Neural cell (in vitro differentiated cells): ENCODE measurements at regions not wholly inside any gene's neighbourhood (a gene's known extent, or its start where the extent isn't known, plus 50 kb on each side); places are given as distances from the start of the nearest gene placed in this dataset.

Experiments
- H2AFZ ChIP-seq: fragments of 200-600, 300-800 bp; sonication (generic), shearing (Covaris generic); 2 replicates; pipeline ENCODE4 v1.6.0; 2014; ENCODE audit warnings: low read depth, mild to moderate bottlenecking, antibody characterized with exemption, low read length, moderate library complexity
- H3F3A ChIP-seq: fragments of 200-600 bp; shearing (Covaris generic); 2 replicates; pipeline ENCODE4 v1.6.1; 2016; ENCODE audit warnings: mild to moderate bottlenecking, moderate library complexity, mixed read lengths, antibody characterized with exemption, low read length; ENCODE audit not compliant: insufficient read depth, poor library complexity, severe bottlenecking
- H3K27ac ChIP-seq: fragments of 200-600, 300-800 bp; sonication (generic), shearing (Covaris generic); 2 replicates; pipeline ENCODE4 v1.5.1; 2014; ENCODE audit warnings: mild to moderate bottlenecking, low read length, moderate library complexity
- H3K27me3 ChIP-seq: fragments of 300-800, 200-600 bp; sonication (generic), shearing (Covaris generic); 2 replicates; pipeline ENCODE4 v1.6.0; 2014; ENCODE audit warnings: mild to moderate bottlenecking, low read depth, low read length, moderate library complexity; ENCODE audit not compliant: insufficient read depth
- H3K36me3 ChIP-seq: fragments of 300-800, 200-600 bp; sonication (generic), shearing (Covaris generic); 2 replicates; pipeline ENCODE4 v1.5.1; 2014; ENCODE audit warnings: mild to moderate bottlenecking, antibody characterized with exemption, low read length, moderate library complexity; ENCODE audit not compliant: insufficient read depth
- H3K4me2 ChIP-seq: fragments of 300-800, 200-600 bp; sonication (generic), shearing (Covaris generic); 2 replicates; pipeline ENCODE4 v1.6.0; 2014; ENCODE audit warnings: mild to moderate bottlenecking, low read length
- H3K4me3 ChIP-seq: fragments of 300-800, 200-600 bp; sonication (generic), shearing (Covaris generic); 2 replicates; pipeline ENCODE4 v1.5.1; 2014; ENCODE audit warnings: mild to moderate bottlenecking, low read length, moderate library complexity
- H3K79me2 ChIP-seq: fragments of 200-600 bp; shearing (Covaris generic); replicated peaks from 2 replicates; pipeline ENCODE4 v1.6.0; 2014; ENCODE audit warnings: mild to moderate bottlenecking, low read length, moderate library complexity; ENCODE audit not compliant: insufficient read depth
- H3K9ac ChIP-seq: fragments of 300-800, 200-600 bp; sonication (generic), shearing (Covaris generic); 2 replicates; pipeline ENCODE4 v1.6.1; 2016; ENCODE audit warnings: mild to moderate bottlenecking, low read length, mixed read lengths
- H3K9me2 ChIP-seq: fragments of 200-600 bp; shearing (Covaris generic); 2 replicates; pipeline ENCODE4 v1.6.1; 2016; ENCODE audit warnings: mild to moderate bottlenecking, low read length, mixed read lengths; ENCODE audit not compliant: insufficient read depth
- H3K9me3 ChIP-seq: fragments of 200-600, 300-800 bp; sonication (generic), shearing (Covaris generic); 2 replicates; pipeline ENCODE4 v1.6.1; 2016; ENCODE audit warnings: mild to moderate bottlenecking, mixed run types, low read length, moderate library complexity, mixed read lengths
- H4K20me1 ChIP-seq: fragments of 200-600 bp; shearing (Covaris generic); 2 replicates; pipeline ENCODE4 v1.6.1; 2016; ENCODE audit warnings: mild to moderate bottlenecking, mixed run types; ENCODE audit not compliant: insufficient read depth
- EP300 ChIP-seq: fragments of 450-650 bp; conservative IDR thresholded peaks from 2 replicates; pipeline ENCODE4 v1.6.1; 2014; ENCODE audit warnings: antibody characterized with exemption, mild to moderate bottlenecking, moderate library complexity; ENCODE audit not compliant: poor library complexity, severe bottlenecking
- EZH2 ChIP-seq: fragments of 200-600, 300-800 bp; shearing (Covaris generic), sonication (generic); IDR thresholded peaks from 2 replicates; pipeline ENCODE4 v1.6.1; 2014; ENCODE audit warnings: antibody characterized with exemption, low read length, borderline replicate concordance, mild to moderate bottlenecking; ENCODE audit not compliant: insufficient read depth, poor library complexity, severe bottlenecking
- MXI1 ChIP-seq: fragments of 450-650 bp; conservative IDR thresholded peaks from 2 replicates; pipeline ENCODE4 v1.6.1; 2014; ENCODE audit warnings: antibody characterized with exemption, mild to moderate bottlenecking; ENCODE audit not compliant: poor library complexity, severe bottlenecking
- POLR2AphosphoS5 ChIP-seq: IDR thresholded peaks from 2 replicates; pipeline ENCODE4 v1.6.1; 2012
- RAD21 ChIP-seq: fragments of 450-650 bp; conservative IDR thresholded peaks from 2 replicates; pipeline ENCODE4 v1.6.1; 2014; ENCODE audit warnings: antibody characterized with exemption, mild to moderate bottlenecking, moderate library complexity
- SMC3 ChIP-seq: fragments of 450-650 bp; conservative IDR thresholded peaks from 2 replicates; pipeline ENCODE4 v1.6.1; 2014; ENCODE audit warnings: antibody characterized with exemption, mild to moderate bottlenecking, moderate library complexity; ENCODE audit not compliant: poor library complexity
- TAF1 ChIP-seq: IDR thresholded peaks from 2 replicates; pipeline ENCODE4 v1.6.1; 2012; ENCODE audit warnings: low read depth
- TF ChIP-seq, protein P1 (sequence below): fragments of 450-650 bp; IDR thresholded peaks from 2 replicates; pipeline ENCODE4 v1.5.1; 2014; ENCODE audit warnings: antibody characterized with exemption, mild to moderate bottlenecking, moderate library complexity; ENCODE audit not compliant: poor library complexity, severe bottlenecking
- TF ChIP-seq, protein P2 (sequence below): IDR thresholded peaks from 2 replicates; pipeline ENCODE4 v1.6.1; 2012; ENCODE audit warnings: borderline replicate concordance

DNA sequence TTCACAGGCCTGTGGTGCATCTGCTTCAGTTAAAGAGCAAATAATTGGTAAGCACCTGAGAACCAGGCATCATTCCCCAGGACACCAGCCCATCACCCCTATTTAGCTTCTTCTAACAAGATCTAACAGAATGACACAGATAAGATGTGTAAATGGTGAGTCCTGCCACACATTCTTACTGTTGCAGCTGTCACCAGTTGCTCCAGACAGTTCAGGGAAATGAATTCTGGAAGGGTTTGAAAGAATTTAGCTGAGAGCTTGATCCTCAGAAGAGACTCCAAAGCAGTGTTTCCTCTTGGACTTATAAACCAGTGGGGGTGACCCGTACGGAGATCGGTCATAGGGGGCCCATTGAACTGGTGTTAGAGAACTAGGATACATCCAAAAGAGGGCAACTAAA is 238.0 kb downstream of the MEX3B start:
- Histone ChIP-seq H3K4me2 (no peak overlapping the region), H3K27ac (no peak overlapping the region), H3K79me2 (no peaks in the 10 kb centered on the region), H3K36me3 (no peaks in the 10 kb centered on the region), H3K27me3 (no peaks in the 10 kb centered on the region), H3K9me2 (no peaks in the 10 kb centered on the region), H3K9me3 (no peaks in the 10 kb centered on the region), H3F3A (no peaks in the 10 kb centered on the region), H4K20me1 (no peaks in the 10 kb centered on the region), H2AFZ (no peak overlapping the region), H3K4me3 (no peak overlapping the region), H3K9ac (no peak overlapping the region)
- TF ChIP-seq EZH2, result no peak
- TF ChIP-seq POLR2AphosphoS5, result no peak
- TF ChIP-seq TAF1, result no peak
- no peak for TF ChIP-seq RAD21
- TF ChIP-seq, protein P1, sequence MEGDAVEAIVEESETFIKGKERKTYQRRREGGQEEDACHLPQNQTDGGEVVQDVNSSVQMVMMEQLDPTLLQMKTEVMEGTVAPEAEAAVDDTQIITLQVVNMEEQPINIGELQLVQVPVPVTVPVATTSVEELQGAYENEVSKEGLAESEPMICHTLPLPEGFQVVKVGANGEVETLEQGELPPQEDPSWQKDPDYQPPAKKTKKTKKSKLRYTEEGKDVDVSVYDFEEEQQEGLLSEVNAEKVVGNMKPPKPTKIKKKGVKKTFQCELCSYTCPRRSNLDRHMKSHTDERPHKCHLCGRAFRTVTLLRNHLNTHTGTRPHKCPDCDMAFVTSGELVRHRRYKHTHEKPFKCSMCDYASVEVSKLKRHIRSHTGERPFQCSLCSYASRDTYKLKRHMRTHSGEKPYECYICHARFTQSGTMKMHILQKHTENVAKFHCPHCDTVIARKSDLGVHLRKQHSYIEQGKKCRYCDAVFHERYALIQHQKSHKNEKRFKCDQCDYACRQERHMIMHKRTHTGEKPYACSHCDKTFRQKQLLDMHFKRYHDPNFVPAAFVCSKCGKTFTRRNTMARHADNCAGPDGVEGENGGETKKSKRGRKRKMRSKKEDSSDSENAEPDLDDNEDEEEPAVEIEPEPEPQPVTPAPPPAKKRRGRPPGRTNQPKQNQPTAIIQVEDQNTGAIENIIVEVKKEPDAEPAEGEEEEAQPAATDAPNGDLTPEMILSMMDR, result no peak
- no peak for TF ChIP-seq MXI1
- TF ChIP-seq SMC3, result no peak
- TF ChIP-seq, protein P2, sequence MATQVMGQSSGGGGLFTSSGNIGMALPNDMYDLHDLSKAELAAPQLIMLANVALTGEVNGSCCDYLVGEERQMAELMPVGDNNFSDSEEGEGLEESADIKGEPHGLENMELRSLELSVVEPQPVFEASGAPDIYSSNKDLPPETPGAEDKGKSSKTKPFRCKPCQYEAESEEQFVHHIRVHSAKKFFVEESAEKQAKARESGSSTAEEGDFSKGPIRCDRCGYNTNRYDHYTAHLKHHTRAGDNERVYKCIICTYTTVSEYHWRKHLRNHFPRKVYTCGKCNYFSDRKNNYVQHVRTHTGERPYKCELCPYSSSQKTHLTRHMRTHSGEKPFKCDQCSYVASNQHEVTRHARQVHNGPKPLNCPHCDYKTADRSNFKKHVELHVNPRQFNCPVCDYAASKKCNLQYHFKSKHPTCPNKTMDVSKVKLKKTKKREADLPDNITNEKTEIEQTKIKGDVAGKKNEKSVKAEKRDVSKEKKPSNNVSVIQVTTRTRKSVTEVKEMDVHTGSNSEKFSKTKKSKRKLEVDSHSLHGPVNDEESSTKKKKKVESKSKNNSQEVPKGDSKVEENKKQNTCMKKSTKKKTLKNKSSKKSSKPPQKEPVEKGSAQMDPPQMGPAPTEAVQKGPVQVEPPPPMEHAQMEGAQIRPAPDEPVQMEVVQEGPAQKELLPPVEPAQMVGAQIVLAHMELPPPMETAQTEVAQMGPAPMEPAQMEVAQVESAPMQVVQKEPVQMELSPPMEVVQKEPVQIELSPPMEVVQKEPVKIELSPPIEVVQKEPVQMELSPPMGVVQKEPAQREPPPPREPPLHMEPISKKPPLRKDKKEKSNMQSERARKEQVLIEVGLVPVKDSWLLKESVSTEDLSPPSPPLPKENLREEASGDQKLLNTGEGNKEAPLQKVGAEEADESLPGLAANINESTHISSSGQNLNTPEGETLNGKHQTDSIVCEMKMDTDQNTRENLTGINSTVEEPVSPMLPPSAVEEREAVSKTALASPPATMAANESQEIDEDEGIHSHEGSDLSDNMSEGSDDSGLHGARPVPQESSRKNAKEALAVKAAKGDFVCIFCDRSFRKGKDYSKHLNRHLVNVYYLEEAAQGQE, result no peak
- no peak for TF ChIP-seq EP300

DNA sequence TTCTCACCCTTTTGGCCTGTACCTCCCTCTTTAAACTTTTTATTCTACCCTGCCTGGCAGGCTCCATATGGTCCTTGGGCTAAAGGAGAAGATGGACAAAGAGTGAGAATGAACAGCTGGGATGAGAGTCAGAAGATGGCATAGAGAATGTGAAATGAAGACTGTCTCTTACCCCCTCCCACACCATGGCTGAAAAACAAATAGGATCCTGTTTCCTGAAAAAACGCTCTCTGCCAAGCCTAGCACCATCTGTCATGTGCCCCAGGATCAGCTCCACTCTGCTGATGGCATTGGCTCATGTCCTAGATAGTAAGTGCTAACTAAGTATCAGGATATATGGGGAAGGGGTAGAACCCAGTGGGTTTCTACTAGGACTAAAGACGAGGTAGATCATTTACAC is 238.6 kb downstream of the MEX3B start:
- H3K9me3 ChIP-seq, result no peaks in the 10 kb centered on the region
- no peak overlapping the region for H3K27ac ChIP-seq
- no peak overlapping the region for H3K4me3 ChIP-seq
- H3K4me2 ChIP-seq, result no peak overlapping the region
- H3K36me3 ChIP-seq, result no peaks in the 10 kb centered on the region
- no peaks in the 10 kb centered on the region for H3K27me3 ChIP-seq
- no peaks in the 10 kb centered on the region for H3F3A ChIP-seq
- no peaks in the 10 kb centered on the region for H3K79me2 ChIP-seq
- H4K20me1 ChIP-seq, result no peaks in the 10 kb centered on the region
- no peak for TF ChIP-seq SMC3
- TF ChIP-seq TAF1, result no peak
- no peak for TF ChIP-seq EZH2
- no peak overlapping the region for H3K9ac ChIP-seq
- H2AFZ ChIP-seq, result no peak overlapping the region
- H3K9me2 ChIP-seq, result no peaks in the 10 kb centered on the region

DNA sequence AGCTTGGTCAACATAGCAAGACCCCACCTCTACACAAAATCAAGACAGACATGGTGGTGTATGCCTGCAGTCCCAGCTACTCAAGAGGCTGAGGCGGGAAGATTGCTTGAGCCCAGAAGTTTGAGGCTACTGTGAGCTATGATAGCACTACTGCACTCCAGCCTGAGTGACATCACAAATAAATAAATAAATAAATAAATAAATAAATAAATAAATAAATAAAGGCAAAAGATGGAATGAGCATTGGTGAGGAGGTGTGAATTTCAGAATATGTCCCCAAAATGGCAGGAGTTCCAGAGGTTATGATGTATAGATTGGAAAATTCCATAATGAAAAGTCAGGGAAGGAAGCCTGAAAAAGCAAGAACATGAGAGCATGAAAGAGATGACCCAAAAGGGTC is 249.9 kb downstream of the MEX3B start:
- no peak for TF ChIP-seq TAF1
- TF ChIP-seq, protein P2, result no peak
- no peak for TF ChIP-seq EZH2
- no peak for TF ChIP-seq EP300
- no peak overlapping the region for H2AFZ ChIP-seq
- H3K4me2 ChIP-seq, result no peak overlapping the region
- H3K9ac ChIP-seq, result no peak overlapping the region
- no peaks in the 10 kb centered on the region for H3K9me2 ChIP-seq
- H3K36me3 ChIP-seq, result no peaks in the 10 kb centered on the region
- no peaks in the 10 kb centered on the region for H3F3A ChIP-seq
- no peaks in the 10 kb centered on the region for H3K9me3 ChIP-seq
- H3K27me3 ChIP-seq, result no peaks in the 10 kb centered on the region
- no peak overlapping the region for H3K27ac ChIP-seq
- H3K4me3 ChIP-seq, result no peak overlapping the region
- H3K79me2 ChIP-seq, result no peaks in the 10 kb centered on the region
- no peaks in the 10 kb centered on the region for H4K20me1 ChIP-seq
